ENCODE measurements at regions not wholly inside any gene's neighbourhood (a gene's known extent, or its start where the extent isn't known, plus 50 kb on each side); places are given as distances from the start of the nearest gene placed in this dataset.

DNA sequence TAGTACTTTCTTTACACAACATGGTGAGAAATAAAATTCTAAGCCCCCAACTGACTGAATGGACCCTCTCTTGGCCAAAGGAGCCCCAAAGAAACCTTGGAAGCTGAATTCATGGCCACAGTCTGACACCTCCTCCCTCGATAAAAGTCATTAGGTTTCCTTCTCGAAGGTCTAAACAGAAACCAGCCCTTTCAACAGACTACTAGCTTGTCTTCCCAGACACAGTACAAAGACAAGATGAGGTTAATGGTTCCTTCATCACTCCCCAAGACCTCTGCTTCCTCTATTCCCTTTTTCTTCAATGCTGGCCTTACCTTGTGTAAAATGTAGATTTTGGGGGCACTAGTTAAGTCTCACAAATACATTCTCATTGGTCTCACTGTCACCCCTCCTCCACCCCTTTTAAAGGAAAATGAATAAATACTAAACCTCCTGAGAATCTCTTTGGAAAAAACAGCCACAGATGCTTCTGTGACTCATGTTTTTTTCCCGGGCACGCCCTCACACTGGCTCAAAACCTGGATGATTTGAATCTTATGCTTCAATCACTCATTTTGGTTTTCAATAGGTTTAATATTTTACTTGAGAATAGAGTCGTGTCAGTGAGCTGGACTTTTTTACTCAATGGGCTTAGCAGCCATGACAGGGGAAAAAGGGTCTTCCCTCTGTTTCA is 65.8 kb upstream of the MED4 start:
- H3K27me3 ChIP-seq, result no peaks in the 10 kb centered on the region
- no peak overlapping the region for H3K9ac ChIP-seq
- H4K20me1 ChIP-seq (ENCODE audit: low read depth), result no peaks in the 10 kb centered on the region
- no peaks in the 10 kb centered on the region for H3K36me3 ChIP-seq
- no peaks in the 10 kb centered on the region for H3K4me1 ChIP-seq
- no peaks in the 10 kb centered on the region for H3K9me3 Mint-ChIP-seq
- TF ChIP-seq, protein P1, sequence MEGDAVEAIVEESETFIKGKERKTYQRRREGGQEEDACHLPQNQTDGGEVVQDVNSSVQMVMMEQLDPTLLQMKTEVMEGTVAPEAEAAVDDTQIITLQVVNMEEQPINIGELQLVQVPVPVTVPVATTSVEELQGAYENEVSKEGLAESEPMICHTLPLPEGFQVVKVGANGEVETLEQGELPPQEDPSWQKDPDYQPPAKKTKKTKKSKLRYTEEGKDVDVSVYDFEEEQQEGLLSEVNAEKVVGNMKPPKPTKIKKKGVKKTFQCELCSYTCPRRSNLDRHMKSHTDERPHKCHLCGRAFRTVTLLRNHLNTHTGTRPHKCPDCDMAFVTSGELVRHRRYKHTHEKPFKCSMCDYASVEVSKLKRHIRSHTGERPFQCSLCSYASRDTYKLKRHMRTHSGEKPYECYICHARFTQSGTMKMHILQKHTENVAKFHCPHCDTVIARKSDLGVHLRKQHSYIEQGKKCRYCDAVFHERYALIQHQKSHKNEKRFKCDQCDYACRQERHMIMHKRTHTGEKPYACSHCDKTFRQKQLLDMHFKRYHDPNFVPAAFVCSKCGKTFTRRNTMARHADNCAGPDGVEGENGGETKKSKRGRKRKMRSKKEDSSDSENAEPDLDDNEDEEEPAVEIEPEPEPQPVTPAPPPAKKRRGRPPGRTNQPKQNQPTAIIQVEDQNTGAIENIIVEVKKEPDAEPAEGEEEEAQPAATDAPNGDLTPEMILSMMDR (IDR thresholded peaks at IDR 0.05), result no peak
- no peak for TF ChIP-seq EZH2phosphoT487 (IDR thresholded peaks at IDR 0.05)
- TF ChIP-seq EZH2 (IDR thresholded peaks at IDR 0.05), result no peak
- H3K9me3 ChIP-seq (ENCODE audit: low read depth), result no peaks in the 10 kb centered on the region
- no peak overlapping the region for H3K4me3 ChIP-seq
- H3K79me2 ChIP-seq (ENCODE audit: low read depth), result no peaks in the 10 kb centered on the region
- no peaks in the 10 kb centered on the region for H3K36me3 Mint-ChIP-seq
- no peak overlapping the region for H3K4me3 Mint-ChIP-seq
- H3K27ac Mint-ChIP-seq, result no peak overlapping the region
- no peak overlapping the region for H3K27ac ChIP-seq
- no peak for DNase-seq (ENCODE audit: low spot score)
- peaks cover 3% of the 10 kb centered on the region for H3K4me1 Mint-ChIP-seq
- peaks cover 4% of the 10 kb centered on the region for H3K27me3 Mint-ChIP-seq (ENCODE audit: insufficient read depth, low read depth)
- H3K4me2 ChIP-seq, result no peak overlapping the region
- no peaks in the 10 kb centered on the region for H3F3A ChIP-seq (ENCODE audit: low read depth)
- H2AFZ ChIP-seq (replicated peaks), result no peak overlapping the region

DNA sequence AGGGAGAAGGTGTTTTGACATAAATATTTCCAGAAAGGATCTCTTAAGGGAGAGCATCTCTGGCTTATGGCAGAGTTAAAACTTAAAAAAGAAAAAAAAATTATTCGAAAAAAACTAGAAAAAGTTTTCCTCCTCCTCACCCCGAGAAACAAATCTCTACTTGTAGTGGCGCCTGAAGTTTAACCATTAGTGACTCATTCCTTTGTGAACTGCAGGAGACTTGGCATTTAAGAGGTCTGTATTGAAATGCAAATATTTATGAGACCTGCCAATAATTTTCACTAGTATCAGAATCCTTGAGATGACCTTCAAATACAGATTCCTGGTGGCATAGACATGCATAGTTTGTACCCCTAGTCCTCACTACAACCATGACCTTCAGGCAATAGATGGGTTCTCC is 64.9 kb upstream of the MED4 start:
- TF ChIP-seq EZH2 (IDR thresholded peaks at IDR 0.05) (no peak), EZH2phosphoT487 (IDR thresholded peaks at IDR 0.05) (no peak)
- TF ChIP-seq, protein P1 (IDR thresholded peaks at IDR 0.05), result no peak
- Histone ChIP-seq H3K27me3 (no peaks in the 10 kb centered on the region), H3K79me2 (ENCODE audit: low read depth) (no peaks in the 10 kb centered on the region), H3K4me2 (no peak overlapping the region), H3K9me3 (ENCODE audit: low read depth) (no peaks in the 10 kb centered on the region), H3K4me3 (no peak overlapping the region), H3K9ac (no peak overlapping the region), H3F3A (ENCODE audit: low read depth) (no peaks in the 10 kb centered on the region), H2AFZ (replicated peaks) (no peak overlapping the region), H3K27ac (no peak overlapping the region), H3K4me1 (no peaks in the 10 kb centered on the region), H3K36me3 (no peaks in the 10 kb centered on the region), H4K20me1 (ENCODE audit: low read depth) (no peaks in the 10 kb centered on the region)
- H3K4me3 Mint-ChIP-seq, result no peak overlapping the region
- no peaks in the 10 kb centered on the region for H3K9me3 Mint-ChIP-seq
- no peak for DNase-seq (ENCODE audit: low spot score)
- H3K36me3 Mint-ChIP-seq, result no peaks in the 10 kb centered on the region
- no peak overlapping the region for H3K27ac Mint-ChIP-seq
- peaks cover 4% of the 10 kb centered on the region for H3K27me3 Mint-ChIP-seq (ENCODE audit: insufficient read depth, low read depth)
- peaks cover 3% of the 10 kb centered on the region for H3K4me1 Mint-ChIP-seq

DNA sequence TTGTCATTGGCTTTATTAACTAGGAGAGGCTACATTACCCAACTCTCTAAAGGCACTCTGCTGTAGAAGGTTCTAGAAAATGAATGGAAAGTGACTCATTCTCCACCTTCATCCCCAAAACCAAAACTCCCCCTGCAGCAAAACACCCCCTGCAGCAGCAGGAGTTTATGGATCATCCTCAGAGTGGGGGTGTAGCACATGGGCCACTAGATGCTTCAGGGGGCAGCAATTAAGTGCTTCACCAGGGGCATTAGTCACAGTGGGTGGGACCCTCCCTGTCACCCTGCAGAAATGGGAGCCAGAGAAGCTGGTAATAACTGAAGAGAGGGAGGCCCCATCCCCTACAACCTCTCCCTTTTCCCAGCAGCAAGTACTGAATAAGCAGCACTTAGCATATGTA is 64.5 kb upstream of the MED4 start:
- Histone ChIP-seq H3K9ac (no peak overlapping the region), H4K20me1 (ENCODE audit: low read depth) (no peaks in the 10 kb centered on the region), H2AFZ (replicated peaks) (no peak overlapping the region), H3K9me3 (ENCODE audit: low read depth) (no peaks in the 10 kb centered on the region), H3K4me1 (no peaks in the 10 kb centered on the region), H3K36me3 (no peaks in the 10 kb centered on the region), H3K4me3 (no peak overlapping the region), H3K27ac (no peak overlapping the region), H3F3A (ENCODE audit: low read depth) (no peaks in the 10 kb centered on the region), H3K27me3 (no peaks in the 10 kb centered on the region), H3K4me2 (no peak overlapping the region), H3K79me2 (ENCODE audit: low read depth) (no peaks in the 10 kb centered on the region)
- Mint-ChIP-seq H3K4me3 (no peak overlapping the region), H3K27me3 (ENCODE audit: insufficient read depth, low read depth) (peaks cover 4% of the 10 kb centered on the region), H3K36me3 (no peaks in the 10 kb centered on the region), H3K9me3 (no peaks in the 10 kb centered on the region), H3K4me1 (peaks cover 3% of the 10 kb centered on the region), H3K27ac (no peak overlapping the region)
- TF ChIP-seq EZH2 (IDR thresholded peaks at IDR 0.05) (no peak), EZH2phosphoT487 (IDR thresholded peaks at IDR 0.05) (no peak)
- TF ChIP-seq, protein P1 (IDR thresholded peaks at IDR 0.05), result no peak
- no peak for DNase-seq (ENCODE audit: low spot score)
